Vagina (tissue), 2 donors: ENCODE measurements at regions not wholly inside any gene's neighbourhood (a gene's known extent, or its start where the extent isn't known, plus 50 kb on each side); places are given as distances from the start of the nearest gene placed in this dataset.

Source experiments
- DNase-seq, 2 donors: peaks; one replicate each; pipeline ENCODE4 v3.0.0-alpha.2; 2017; ENCODE audit errors: extremely low spot score in 2 of 2
- H3K27ac ChIP-seq: fragments of 200-600 bp; sonication (generic); one replicate; pipeline ENCODE4 v1.5.1; 2019
- H3K27me3 ChIP-seq: fragments of 200-600 bp; sonication (generic); one replicate; pipeline ENCODE4 v1.5.1; 2019
- H3K36me3 ChIP-seq, 2 donors: fragments of 200-600 bp; sonication (generic); one replicate each; pipeline ENCODE4 v1.5.1; 2017 to 2019
- H3K4me1 ChIP-seq: fragments of 200-600 bp; sonication (generic); one replicate; pipeline ENCODE4 v1.5.1; 2019
- H3K4me3 ChIP-seq, 2 donors: fragments of 200-600 bp; sonication (generic); 1 replicate in 1 of 2; 2 replicates in 1 of 2; pipeline ENCODE4 v1.5.1; 2016 to 2019
- H3K9me3 ChIP-seq: fragments of 200-600 bp; sonication (generic); one replicate; pipeline ENCODE4 v1.5.1; 2019
- POLR2A ChIP-seq, 2 donors: fragments of 450-650 bp; IDR thresholded peaks; one replicate each; pipeline ENCODE4 v1.6.1; 2017; ENCODE audit warnings: antibody characterized with exemption in 2 of 2, mild to moderate bottlenecking in 2 of 2, moderate library complexity in 2 of 2
- POLR2AphosphoS5 ChIP-seq, 2 donors: sonication (generic); formaldehyde crosslinking; IDR thresholded peaks; one replicate each; pipeline ENCODE4 v1.9.0; 2017; ENCODE audit warnings: antibody characterized with exemption in 2 of 2, mild to moderate bottlenecking in 2 of 2, low read depth in 1 of 2; ENCODE audit not compliant: insufficient read depth in 1 of 2
- intact Hi-C: fragments of 100-400 bp; cut with DNase I; formaldehyde crosslinking; loops from one replicate; pipeline ENCODE4 v1.15.1; 2023
- TF ChIP-seq, protein P1 (sequence below), 3 experiments: fragments of 450-650 bp in 2 of 3; fragments of 200-600 bp in 1 of 3; sonication (generic) in 1 of 3; IDR thresholded peaks; one replicate each; pipeline ENCODE4 v1.5.1; 2017 to 2019; ENCODE audit warnings: antibody characterized with exemption in 3 of 3, mild to moderate bottlenecking in 2 of 3, moderate library complexity in 2 of 3

DNA sequence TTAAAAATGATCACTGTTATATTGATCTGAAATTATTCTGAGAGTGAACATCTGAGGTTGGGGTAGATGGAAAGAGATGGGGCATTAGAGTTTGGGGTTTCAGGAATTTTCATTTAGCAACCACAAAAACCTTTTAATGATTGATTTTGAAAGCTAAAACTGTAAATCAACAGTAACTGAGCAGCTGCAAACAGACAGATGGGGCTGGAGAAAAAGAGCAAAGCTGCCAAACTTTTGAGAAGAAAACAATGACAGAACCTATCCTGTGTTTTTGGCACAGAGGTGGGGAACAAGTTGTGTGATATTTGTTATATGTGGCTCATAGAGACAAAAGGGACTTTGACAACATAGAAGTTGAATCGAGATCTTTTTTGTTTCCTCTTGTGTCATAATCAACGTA lies 415.8 kb upstream of the DSEL start:
- Histone ChIP-seq H3K4me3 (no peak overlapping the region), H3K4me1 (no peaks in the 10 kb centered on the region), H3K36me3 (no peaks in the 10 kb centered on the region), H3K27me3 (no peaks in the 10 kb centered on the region), H3K9me3 (no peaks in the 10 kb centered on the region), H3K27ac (no peak overlapping the region)
- intact Hi-C loops, result no loop called here
- no peak for DNase-seq
- TF ChIP-seq POLR2AphosphoS5 (IDR thresholded peaks at IDR 0.05; ENCODE audit: insufficient read depth in 1 of 2, low read depth in 1 of 2), result no peak

DNA sequence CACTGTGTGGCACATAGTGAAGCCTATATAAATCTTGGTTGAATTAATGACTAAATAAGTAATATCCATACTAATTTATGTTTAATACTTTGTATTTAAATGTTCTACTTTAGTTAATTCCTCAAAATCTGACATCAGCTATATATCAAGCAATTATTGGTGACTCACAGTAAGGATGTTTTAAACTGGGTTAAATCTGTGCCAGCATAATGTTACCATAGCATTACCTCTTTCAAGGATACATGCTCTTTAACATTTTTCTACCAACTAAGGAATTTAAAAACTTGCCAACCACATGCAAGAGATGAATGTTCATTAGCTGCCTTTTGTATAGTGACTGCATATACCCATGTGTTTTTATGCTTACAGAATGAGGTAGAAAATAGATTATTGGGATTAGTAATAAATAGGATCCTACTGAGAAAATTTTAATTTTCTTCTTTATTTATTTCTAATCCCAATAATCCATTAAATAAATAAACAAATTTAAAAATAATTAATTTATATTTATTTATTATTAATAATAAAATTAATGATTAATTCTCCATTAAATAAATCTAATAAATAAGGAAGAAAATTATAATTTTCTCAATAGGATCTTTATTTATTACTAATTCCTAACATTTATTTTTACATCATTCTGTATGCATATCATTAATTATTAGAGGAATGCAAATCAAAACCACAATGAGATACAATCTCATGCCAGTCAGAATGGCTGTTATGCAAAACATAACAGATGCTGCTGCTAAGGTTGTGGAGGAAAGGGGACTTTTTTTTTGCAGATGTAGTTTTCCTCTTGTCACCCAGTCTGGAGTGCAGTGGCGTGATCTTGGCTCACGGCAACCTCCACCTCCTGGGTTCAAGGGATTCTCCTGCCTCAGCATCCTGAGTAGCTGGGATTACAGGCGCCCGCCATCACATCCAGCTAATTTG lies 410.7 kb upstream of the DSEL start:
- no peak overlapping the region for H3K27ac ChIP-seq
- no peaks in the 10 kb centered on the region for H3K36me3 ChIP-seq
- H3K9me3 ChIP-seq, result no peaks in the 10 kb centered on the region
- no peak overlapping the region for H3K4me3 ChIP-seq
- TF ChIP-seq, protein P1, sequence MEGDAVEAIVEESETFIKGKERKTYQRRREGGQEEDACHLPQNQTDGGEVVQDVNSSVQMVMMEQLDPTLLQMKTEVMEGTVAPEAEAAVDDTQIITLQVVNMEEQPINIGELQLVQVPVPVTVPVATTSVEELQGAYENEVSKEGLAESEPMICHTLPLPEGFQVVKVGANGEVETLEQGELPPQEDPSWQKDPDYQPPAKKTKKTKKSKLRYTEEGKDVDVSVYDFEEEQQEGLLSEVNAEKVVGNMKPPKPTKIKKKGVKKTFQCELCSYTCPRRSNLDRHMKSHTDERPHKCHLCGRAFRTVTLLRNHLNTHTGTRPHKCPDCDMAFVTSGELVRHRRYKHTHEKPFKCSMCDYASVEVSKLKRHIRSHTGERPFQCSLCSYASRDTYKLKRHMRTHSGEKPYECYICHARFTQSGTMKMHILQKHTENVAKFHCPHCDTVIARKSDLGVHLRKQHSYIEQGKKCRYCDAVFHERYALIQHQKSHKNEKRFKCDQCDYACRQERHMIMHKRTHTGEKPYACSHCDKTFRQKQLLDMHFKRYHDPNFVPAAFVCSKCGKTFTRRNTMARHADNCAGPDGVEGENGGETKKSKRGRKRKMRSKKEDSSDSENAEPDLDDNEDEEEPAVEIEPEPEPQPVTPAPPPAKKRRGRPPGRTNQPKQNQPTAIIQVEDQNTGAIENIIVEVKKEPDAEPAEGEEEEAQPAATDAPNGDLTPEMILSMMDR (IDR thresholded peaks at IDR 0.05), result no peak
- TF ChIP-seq POLR2AphosphoS5 (IDR thresholded peaks at IDR 0.05; ENCODE audit: insufficient read depth in 1 of 2, low read depth in 1 of 2) (no peak), POLR2A (IDR thresholded peaks at IDR 0.05) (no peak)
- no peaks in the 10 kb centered on the region for H3K4me1 ChIP-seq
- no peaks in the 10 kb centered on the region for H3K27me3 ChIP-seq
- intact Hi-C loops, result no loop called here
- DNase-seq, result no peak

DNA sequence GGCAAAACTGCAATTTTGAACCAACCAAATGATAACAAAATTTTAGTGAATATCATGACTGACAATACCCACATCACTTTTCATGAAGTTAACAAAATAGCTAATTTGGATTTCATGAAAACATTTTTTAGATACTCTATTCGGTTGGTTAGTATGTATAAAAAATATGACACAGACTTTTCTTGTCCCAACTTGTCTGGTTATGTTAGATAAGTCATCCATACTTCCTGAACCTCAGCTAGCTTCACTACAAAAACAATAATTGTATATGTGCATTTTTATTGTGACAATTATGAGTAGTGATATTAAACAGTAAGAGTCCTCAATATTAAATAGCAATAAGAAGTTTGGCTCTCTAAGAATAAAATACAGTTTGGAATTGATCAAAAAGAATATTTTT lies 408.1 kb upstream of the DSEL start:
- H3K4me1 ChIP-seq, result no peaks in the 10 kb centered on the region
- no peak for DNase-seq
- TF ChIP-seq, protein P1 (IDR thresholded peaks at IDR 0.05), result no peak
- TF ChIP-seq POLR2A (IDR thresholded peaks at IDR 0.05) (no peak), POLR2AphosphoS5 (IDR thresholded peaks at IDR 0.05; ENCODE audit: insufficient read depth in 1 of 2, low read depth in 1 of 2) (no peak)
- H3K27me3 ChIP-seq, result no peaks in the 10 kb centered on the region
- no peak overlapping the region for H3K4me3 ChIP-seq
- no peak overlapping the region for H3K27ac ChIP-seq
- intact Hi-C loops, result no loop called here
- no peaks in the 10 kb centered on the region for H3K9me3 ChIP-seq
- H3K36me3 ChIP-seq, result no peaks in the 10 kb centered on the region

DNA sequence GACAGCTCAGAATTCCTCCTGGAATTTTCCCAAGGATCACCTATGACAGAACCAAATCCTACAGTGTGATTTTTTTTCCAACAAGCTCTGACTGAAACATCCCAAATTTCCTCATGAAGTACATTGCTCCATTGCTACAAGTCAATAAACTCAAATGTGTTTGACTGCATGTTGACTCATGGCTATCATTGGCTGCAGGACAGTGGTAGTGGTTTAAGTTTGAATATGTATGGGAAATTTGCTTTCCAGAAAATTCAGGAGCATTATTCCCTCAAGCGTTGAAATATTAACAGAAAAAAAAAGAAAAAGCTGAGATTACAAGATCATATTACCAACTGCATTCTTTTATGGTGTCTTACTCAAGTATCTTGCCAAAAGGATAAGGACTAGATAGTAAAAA lies 402.8 kb upstream of the DSEL start:
- H3K27ac ChIP-seq, result no peak overlapping the region
- H3K4me3 ChIP-seq, result no peak overlapping the region
- intact Hi-C loops, result no loop called here
- H3K9me3 ChIP-seq, result no peaks in the 10 kb centered on the region
- H3K27me3 ChIP-seq, result no peaks in the 10 kb centered on the region
- TF ChIP-seq POLR2AphosphoS5 (IDR thresholded peaks at IDR 0.05; ENCODE audit: insufficient read depth in 1 of 2, low read depth in 1 of 2), result no peak
- TF ChIP-seq POLR2A (IDR thresholded peaks at IDR 0.05), result no peak
- TF ChIP-seq, protein P1 (IDR thresholded peaks at IDR 0.05), result no peak
- no peaks in the 10 kb centered on the region for H3K36me3 ChIP-seq
- no peak for DNase-seq
- no peaks in the 10 kb centered on the region for H3K4me1 ChIP-seq

DNA sequence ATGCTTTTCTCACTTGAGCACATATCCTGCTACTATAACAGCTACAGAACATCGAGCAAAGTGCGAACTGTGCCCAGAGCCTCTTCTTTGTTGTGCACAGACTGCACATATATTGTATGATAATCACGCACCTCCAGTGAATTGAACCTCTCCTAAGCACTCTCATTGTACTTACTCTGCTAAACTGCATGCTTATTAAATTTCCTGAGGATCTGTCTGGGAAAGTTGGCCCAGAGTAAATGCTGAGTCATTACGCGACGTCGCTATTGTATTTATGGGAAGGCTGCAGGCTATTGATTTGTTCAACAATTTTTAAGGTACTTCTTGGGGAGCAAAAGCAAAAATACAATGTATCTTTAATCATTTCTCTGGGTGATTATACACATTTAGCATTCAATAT lies 399.6 kb upstream of the DSEL start:
- no peaks in the 10 kb centered on the region for H3K4me1 ChIP-seq
- TF ChIP-seq POLR2A (IDR thresholded peaks at IDR 0.05) (no peak), POLR2AphosphoS5 (IDR thresholded peaks at IDR 0.05; ENCODE audit: insufficient read depth in 1 of 2, low read depth in 1 of 2) (no peak)
- TF ChIP-seq, protein P1 (IDR thresholded peaks at IDR 0.05), result no peak

More for the DNA sequence above, 399.6 kb upstream of the DSEL start:
- Histone ChIP-seq H3K27ac (no peak overlapping the region), H3K36me3 (no peaks in the 10 kb centered on the region), H3K27me3 (no peaks in the 10 kb centered on the region), H3K4me3 (no peak overlapping the region), H3K9me3 (no peaks in the 10 kb centered on the region)
- no peak for DNase-seq
- intact Hi-C loops, result no loop called here
